CD4-positive, alpha-beta T cell (primary cell): ENCODE measurements at regions not wholly inside any gene's neighbourhood (a gene's known extent, or its start where the extent isn't known, plus 50 kb on each side); places are given as distances from the start of the nearest gene placed in this dataset.

ENCODE experiments used
- ATAC-seq: fragments of 200-7000 bp; cut with Tn5 transposase; one replicate; pipeline ENCODE4 v1.10.0; 2022; ENCODE audit warnings: mild to moderate bottlenecking; ENCODE audit not compliant: poor library complexity
- CTCF ChIA-PET: fragments of 350-600 bp; sonication (Branson Sonifier 250); formaldehyde crosslinking; loops from one replicate; lab custom pipeline; 2021; ENCODE audit warnings: antibody characterized with exemption, inconsistent platforms; lab: Charles Lee
- POLR2A ChIA-PET: fragments of 350-600 bp; sonication (Branson Sonifier 250); formaldehyde crosslinking; loops from one replicate; lab custom pipeline; 2021; ENCODE audit warnings: antibody characterized with exemption, inconsistent platforms; lab: Charles Lee
- DNase-seq, 14 experiments: peaks; one replicate each; pipeline ENCODE4 v3.0.0-alpha.2; 2013 to 2020; ENCODE audit warnings: mixed read lengths in 2 of 14
- H3K27ac ChIP-seq, 2 donors: one replicate each; pipeline versions ENCODE4 v1.5.1 to v1.7.0; 2013; ENCODE audit warnings: low read length in 2 of 2, low read depth in 1 of 2, mild to moderate bottlenecking in 1 of 2
- H3K27me3 ChIP-seq, 2 experiments: 1 replicate in 1 of 2; 2 replicates in 1 of 2; pipeline versions ENCODE4 v1.6.1 to v1.7.0; 2013; ENCODE audit warnings: low read length in 2 of 2, control low read depth in 1 of 2, mild to moderate bottlenecking in 1 of 2, moderate library complexity in 1 of 2; ENCODE audit not compliant: insufficient read depth in 2 of 2, control insufficient read depth in 1 of 2
- H3K36me3 ChIP-seq: one replicate; pipeline ENCODE4 v1.6.1; 2013; ENCODE audit warnings: low read length, control low read depth; ENCODE audit not compliant: insufficient read depth
- H3K4me1 ChIP-seq: one replicate; pipeline ENCODE4 v1.6.1; 2013; ENCODE audit warnings: low read length, control low read depth; ENCODE audit not compliant: insufficient read depth
- H3K4me3 ChIP-seq: one replicate; pipeline ENCODE4 v1.5.1; 2013; ENCODE audit warnings: mild to moderate bottlenecking, low read length, moderate library complexity
- H3K9me3 ChIP-seq, 2 experiments: 1 replicate in 1 of 2; 2 replicates in 1 of 2; pipeline versions ENCODE4 v1.6.1 to v1.7.0; 2013; ENCODE audit warnings: low read length in 2 of 2, mild to moderate bottlenecking in 2 of 2, control low read depth in 1 of 2, moderate library complexity in 1 of 2; ENCODE audit not compliant: control insufficient read depth in 1 of 2, insufficient read depth in 1 of 2
- H3K27ac Mint-ChIP-seq: one replicate; pipeline ENCODE4 v1.8.0; 2020; ENCODE audit warnings: mixed read lengths
- H3K27me3 Mint-ChIP-seq: one replicate; pipeline ENCODE4 v1.8.0; 2021; ENCODE audit warnings: mixed read lengths
- H3K36me3 Mint-ChIP-seq: one replicate; pipeline ENCODE4 v1.8.0; 2021; ENCODE audit warnings: low read depth, mixed read lengths
- H3K4me1 Mint-ChIP-seq: one replicate; pipeline ENCODE4 v1.8.0; 2021; ENCODE audit warnings: low read depth, mixed read lengths
- H3K4me3 Mint-ChIP-seq: one replicate; pipeline ENCODE4 v1.8.0; 2020; ENCODE audit warnings: mild to moderate bottlenecking, mixed read lengths
- H3K9me3 Mint-ChIP-seq: one replicate; pipeline ENCODE4 v1.8.0; 2020; ENCODE audit warnings: mixed read lengths
- intact Hi-C, 2 experiments: fragments of 100-400 bp; cut with DNase I in 1 of 2; cut with micrococcal nuclease in 1 of 2; formaldehyde crosslinking; loops; one replicate each; pipeline versions ENCODE4 v1.15.1 to v1.9.0; 2023 to 2025; cut with DNase I, micrococcal nuclease
- TF ChIP-seq, protein P1 (sequence below): fragments of 200-600 bp; IDR thresholded peaks from one replicate; pipeline ENCODE4 v1.8.0; 2022; ENCODE audit warnings: antibody characterized with exemption, mild to moderate bottlenecking

DNA sequence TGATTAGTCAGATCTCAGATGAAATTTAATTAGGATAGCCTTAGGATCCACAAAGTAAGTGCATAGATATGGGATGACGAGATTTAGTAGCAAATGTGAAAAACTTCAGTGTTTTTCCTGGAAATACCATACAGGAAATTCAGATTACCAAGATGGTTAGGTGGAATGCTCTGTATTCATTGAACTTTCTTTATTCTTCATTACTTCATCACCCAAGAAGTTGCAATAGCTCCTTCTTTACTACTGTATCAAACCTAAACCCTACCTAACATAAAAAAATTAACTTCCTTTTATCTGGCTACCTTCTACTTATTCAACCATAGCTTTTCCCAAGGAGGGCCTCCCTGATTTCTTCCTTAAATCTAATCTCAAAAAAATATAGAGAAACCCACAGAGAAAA, 100.4 kb downstream of the TTC6 start:
- Histone ChIP-seq H3K27me3 (no peaks in the 10 kb centered on the region), H3K9me3 (no peaks in the 10 kb centered on the region), H3K36me3 (no peaks in the 10 kb centered on the region), H3K4me3 (no peak overlapping the region), H3K4me1 (no peaks in the 10 kb centered on the region), H3K27ac (no peak overlapping the region)
- Mint-ChIP-seq H3K4me1 (no peaks in the 10 kb centered on the region), H3K27ac (no peak overlapping the region), H3K27me3 (no peaks in the 10 kb centered on the region), H3K9me3 (peaks cover 12% of the 10 kb centered on the region), H3K36me3 (no peaks in the 10 kb centered on the region), H3K4me3 (no peak overlapping the region)
- POLR2A ChIA-PET, result no interaction called here
- CTCF ChIA-PET, result no interaction called here
- TF ChIP-seq, protein P1, sequence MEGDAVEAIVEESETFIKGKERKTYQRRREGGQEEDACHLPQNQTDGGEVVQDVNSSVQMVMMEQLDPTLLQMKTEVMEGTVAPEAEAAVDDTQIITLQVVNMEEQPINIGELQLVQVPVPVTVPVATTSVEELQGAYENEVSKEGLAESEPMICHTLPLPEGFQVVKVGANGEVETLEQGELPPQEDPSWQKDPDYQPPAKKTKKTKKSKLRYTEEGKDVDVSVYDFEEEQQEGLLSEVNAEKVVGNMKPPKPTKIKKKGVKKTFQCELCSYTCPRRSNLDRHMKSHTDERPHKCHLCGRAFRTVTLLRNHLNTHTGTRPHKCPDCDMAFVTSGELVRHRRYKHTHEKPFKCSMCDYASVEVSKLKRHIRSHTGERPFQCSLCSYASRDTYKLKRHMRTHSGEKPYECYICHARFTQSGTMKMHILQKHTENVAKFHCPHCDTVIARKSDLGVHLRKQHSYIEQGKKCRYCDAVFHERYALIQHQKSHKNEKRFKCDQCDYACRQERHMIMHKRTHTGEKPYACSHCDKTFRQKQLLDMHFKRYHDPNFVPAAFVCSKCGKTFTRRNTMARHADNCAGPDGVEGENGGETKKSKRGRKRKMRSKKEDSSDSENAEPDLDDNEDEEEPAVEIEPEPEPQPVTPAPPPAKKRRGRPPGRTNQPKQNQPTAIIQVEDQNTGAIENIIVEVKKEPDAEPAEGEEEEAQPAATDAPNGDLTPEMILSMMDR, result no peak
- ATAC-seq (no peak), DNase-seq (no peak)
- intact Hi-C loops, result no loop called here

DNA sequence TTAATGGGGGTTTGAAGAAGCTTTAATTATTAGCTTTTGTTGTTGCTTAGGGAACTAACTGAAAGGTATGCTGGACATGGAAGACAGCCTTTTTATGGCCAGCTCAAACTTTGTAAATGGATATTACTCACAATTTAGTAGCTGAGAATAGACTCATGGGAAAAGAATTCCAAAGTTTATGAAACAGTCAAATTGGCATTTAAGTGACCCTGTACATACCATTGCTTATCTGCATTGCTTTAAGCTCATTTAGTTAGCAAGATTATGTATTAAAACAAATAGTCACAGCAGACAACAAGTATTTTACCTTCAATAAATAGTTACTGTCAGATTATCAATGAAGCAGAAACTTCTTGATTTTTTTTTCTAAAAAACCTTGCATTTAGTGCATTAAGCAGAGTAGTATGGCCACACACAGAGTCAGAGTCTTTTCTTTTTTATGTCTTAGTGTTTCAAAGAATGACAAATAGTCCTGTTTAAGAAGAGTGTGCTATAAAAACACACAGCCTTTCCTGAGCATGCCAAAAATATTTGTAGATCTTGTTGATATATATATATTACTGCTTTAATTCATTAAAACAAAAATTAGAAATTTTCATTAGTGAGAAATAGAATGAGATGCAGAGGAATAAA, 102.2 kb downstream of the TTC6 start:
- no peak overlapping the region for H3K27ac ChIP-seq
- DNase-seq, result no peak
- Mint-ChIP-seq H3K4me3 (no peak overlapping the region), H3K27ac (no peak overlapping the region), H3K36me3 (no peaks in the 10 kb centered on the region), H3K27me3 (no peaks in the 10 kb centered on the region), H3K9me3 (peaks cover 5% of the 10 kb centered on the region), H3K4me1 (no peaks in the 10 kb centered on the region)
- no peak for ATAC-seq
- H3K27me3 ChIP-seq, result no peaks in the 10 kb centered on the region
- H3K36me3 ChIP-seq, result no peaks in the 10 kb centered on the region
- TF ChIP-seq, protein P1, result no peak
- no peaks in the 10 kb centered on the region for H3K9me3 ChIP-seq
- CTCF ChIA-PET, result interaction anchor here (0.6 kb wide), 1 partner anchor 795 kb away, joined by 3 read pairs; no protein-coding TSS in a partner anchor
- intact Hi-C loops, result no loop called here
- POLR2A ChIA-PET, result no interaction called here
- no peaks in the 10 kb centered on the region for H3K4me1 ChIP-seq
- no peak overlapping the region for H3K4me3 ChIP-seq

- Mint-ChIP-seq H3K27ac (no peak overlapping the region), H3K9me3 (peaks cover 2% of the 10 kb centered on the region), H3K36me3 (no peaks in the 10 kb centered on the region), H3K4me3 (no peak overlapping the region), H3K4me1 (no peaks in the 10 kb centered on the region), H3K27me3 (no peaks in the 10 kb centered on the region)
- H3K4me3 ChIP-seq, result no peak overlapping the region
- ATAC-seq (no peak), DNase-seq (no peak)
- intact Hi-C loops, result no loop called here
- ChIA-PET POLR2A (no interaction called here), CTCF (no interaction called here)
- TF ChIP-seq, protein P1, result no peak
- H3K9me3 ChIP-seq, result no peaks in the 10 kb centered on the region
- no peak overlapping the region for H3K27ac ChIP-seq
- no peaks in the 10 kb centered on the region for H3K4me1 ChIP-seq
- no peaks in the 10 kb centered on the region for H3K36me3 ChIP-seq
- H3K27me3 ChIP-seq, result no peaks in the 10 kb centered on the region
Measured at GRCh38 chr14:37698840-37699777, 103.7 kb downstream of the TTC6 start.
